Endothelial cell of umbilical vein (primary cell): ENCODE measurements at regions not wholly inside any gene's neighbourhood (a gene's known extent, or its start where the extent isn't known, plus 50 kb on each side); places are given as distances from the start of the nearest gene placed in this dataset.

Experiments used
- BruUV-seq: library from RNA; stranded (reverse); fragments of 400-500 nt; replicated peaks from 2 replicates; lab custom pipeline; 2021; lab: Mats Ljungman, UMichigan
- CTCF ChIA-PET: fragments of 300-600, 350-600 bp; sonication (Branson Sonifier 250); formaldehyde crosslinking; loops from one replicate; lab custom pipeline; 2021; ENCODE audit warnings: antibody characterized with exemption, inconsistent platforms; lab: Charles Lee
- POLR2A ChIA-PET: fragments of 300-600, 350-600 bp; sonication (Branson Sonifier 250); formaldehyde crosslinking; loops from one replicate; lab custom pipeline; 2021; ENCODE audit warnings: antibody characterized with exemption, inconsistent platforms; lab: Charles Lee
- DNase-seq: peaks from one replicate; pipeline ENCODE4 v3.0.0-alpha.2; 2011; ENCODE audit warnings: low read depth, low spot score
- FAIRE-seq: peaks from 2 replicates; lab custom pipeline; 2011; peaks lifted over from hg19 to GRCh38; lab: Jason Lieb, UNC
- H2AFZ ChIP-seq: 2 replicates; pipeline ENCODE4 v1.6.0; 2012; ENCODE audit warnings: low read depth, low read length, control low read depth, inconsistent platforms
- H3K27ac ChIP-seq: 2 replicates; pipeline ENCODE4 v1.5.1; 2011; ENCODE audit warnings: low read depth, mild to moderate bottlenecking, control low read depth, low read length, moderate library complexity; ENCODE audit not compliant: insufficient read depth
- H3K27me3 ChIP-seq, 2 experiments: 2 replicates each; pipeline versions ENCODE4 v1.6.0 to v1.6.1; 2011; ENCODE audit warnings: low read length in 2 of 2, mixed read lengths in 1 of 2; ENCODE audit not compliant: control insufficient read depth in 2 of 2, insufficient read depth in 2 of 2
- H3K36me3 ChIP-seq, 2 experiments: 2 replicates in 1 of 2; 3 replicates in 1 of 2; pipeline ENCODE4 v1.5.1; 2011; ENCODE audit warnings: low read length in 2 of 2, mild to moderate bottlenecking in 1 of 2, moderate library complexity in 1 of 2; ENCODE audit not compliant: control insufficient read depth in 2 of 2, insufficient read depth in 2 of 2; ENCODE audit errors: extremely low read depth in 1 of 2
- H3K4me1 ChIP-seq: 3 replicates; pipeline ENCODE4 v1.5.1; 2011; ENCODE audit warnings: mild to moderate bottlenecking, low read length; ENCODE audit not compliant: control insufficient read depth, insufficient read depth; ENCODE audit errors: extremely low read depth
- H3K4me2 ChIP-seq: 2 replicates; pipeline ENCODE4 v1.6.1; 2011; ENCODE audit warnings: low read length, control low read depth, mixed read lengths; ENCODE audit not compliant: insufficient read depth
- H3K4me3 ChIP-seq, 3 experiments: fragments of 200-600 bp in 1 of 3; sonication (generic), shearing (Covaris generic) in 1 of 3; replicated peaks in 1 of 3; 2 replicates each; pipeline ENCODE4 v1.5.1; 2011 to 2016; ENCODE audit warnings: control low read depth in 3 of 3, low read length in 3 of 3, mild to moderate bottlenecking in 2 of 3, inconsistent platforms in 1 of 3, low read depth in 1 of 3, moderate library complexity in 1 of 3; ENCODE audit not compliant: insufficient read depth in 1 of 3
- H3K79me2 ChIP-seq: 2 replicates; pipeline ENCODE4 v1.6.0; 2012; ENCODE audit warnings: low read length, inconsistent platforms; ENCODE audit not compliant: control insufficient read depth, insufficient read depth
- H3K9ac ChIP-seq: replicated peaks from 2 replicates; pipeline ENCODE3; 2011; ENCODE audit warnings: low read length, control low read depth; ENCODE audit not compliant: insufficient read depth; ENCODE audit errors: extremely low read depth
- H3K9me1 ChIP-seq: replicated peaks from 3 replicates; pipeline ENCODE4 v1.6.0; 2011; ENCODE audit warnings: mild to moderate bottlenecking, low read length; ENCODE audit not compliant: control insufficient read depth, insufficient read depth; ENCODE audit errors: extremely low read depth
- H3K9me3 ChIP-seq: replicated peaks from 2 replicates; pipeline ENCODE4 v1.5.1; 2012; ENCODE audit warnings: low read length, inconsistent platforms; ENCODE audit not compliant: control insufficient read depth, insufficient read depth
- H4K20me1 ChIP-seq: replicated peaks from 2 replicates; pipeline ENCODE3; 2011; ENCODE audit warnings: mild to moderate bottlenecking, low read length; ENCODE audit not compliant: control insufficient read depth, insufficient read depth; ENCODE audit errors: extremely low read depth
- EZH2 ChIP-seq: IDR thresholded peaks from 2 replicates; pipeline ENCODE4 v1.6.1; 2012; ENCODE audit warnings: borderline replicate concordance, low read depth, mild to moderate bottlenecking, moderate library complexity, low read length, inconsistent platforms; ENCODE audit not compliant: severe bottlenecking
- FOS ChIP-seq: IDR thresholded peaks from 2 replicates; pipeline ENCODE4 v1.6.1; 2011; ENCODE audit warnings: mild to moderate bottlenecking, low read length, moderate library complexity, borderline replicate concordance; ENCODE audit not compliant: insufficient read depth
- GATA2 ChIP-seq: IDR thresholded peaks from 2 replicates; pipeline ENCODE4 v1.7.0; 2011; ENCODE audit warnings: low read depth, mild to moderate bottlenecking, moderate library complexity, mixed read lengths, low read length; ENCODE audit not compliant: insufficient read length, insufficient read depth
- JUN ChIP-seq: IDR thresholded peaks from 2 replicates; pipeline ENCODE4 v1.6.1; 2011; ENCODE audit warnings: borderline replicate concordance, low read depth; ENCODE audit not compliant: insufficient read length, insufficient read depth
- MAX ChIP-seq: IDR thresholded peaks from 2 replicates; pipeline ENCODE4 v1.6.1; 2011; ENCODE audit not compliant: insufficient read depth, insufficient read length
- MYC ChIP-seq: IDR thresholded peaks from one replicate; pipeline ENCODE4 v1.6.1; 2011; ENCODE audit warnings: mild to moderate bottlenecking, low read depth, low read length
- POLR2A ChIP-seq: IDR thresholded peaks from 2 replicates; pipeline ENCODE4 v1.6.1; 2012; ENCODE audit warnings: low read depth, mild to moderate bottlenecking, control low read depth, low read length
- POLR2AphosphoS5 ChIP-seq: IDR thresholded peaks from 2 replicates; pipeline ENCODE4 v1.6.1; 2012; ENCODE audit warnings: low read depth, mild to moderate bottlenecking, control low read depth, low read length, moderate library complexity; ENCODE audit not compliant: insufficient read depth
- dilution Hi-C: fragments of 300-500 bp; cut with MboI; formaldehyde crosslinking; loops from one replicate; pipeline ENCODE4 v1.15.0; 2019; ENCODE audit warnings: low sequenced_read_pairs; ENCODE audit not compliant: extremely low pct_ligation_motif_present
- intact Hi-C: fragments of 100-400 bp; cut with micrococcal nuclease; formaldehyde crosslinking; loops from one replicate; pipeline ENCODE4 v1.10.0; 2022
- TF ChIP-seq, protein P1 (sequence below), 2 donors: IDR thresholded peaks; 1 replicate in 1 of 2; 2 replicates in 1 of 2; pipeline ENCODE4 v1.5.1; 2011; ENCODE audit warnings: low read length in 2 of 2, mild to moderate bottlenecking in 2 of 2, moderate library complexity in 2 of 2, control low read depth in 1 of 2, inconsistent platforms in 1 of 2, low read depth in 1 of 2; ENCODE audit not compliant: insufficient read depth in 1 of 2; ENCODE audit errors: extremely low read depth in 1 of 2

GRCh38 chr4:14323191-14323590 lies 679.1 kb upstream of the CPEB2 start:
- TF ChIP-seq MYC: no peak
- TF ChIP-seq POLR2AphosphoS5: no peak
- no peak for TF ChIP-seq FOS
- TF ChIP-seq MAX: no peak
- no peak for TF ChIP-seq EZH2
- no TSS peak for BruUV-seq
- Histone ChIP-seq H3K36me3 (no peaks in the 10 kb centered on the region), H3K9me3 (no peaks in the 10 kb centered on the region), H3K4me1 (no peaks in the 10 kb centered on the region), H3K27me3 (no peaks in the 10 kb centered on the region), H3K9ac (no peak overlapping the region), H3K4me2 (no peak overlapping the region), H2AFZ (no peak overlapping the region), H4K20me1 (no peaks in the 10 kb centered on the region), H3K9me1 (no peaks in the 10 kb centered on the region), H3K4me3 (no peak overlapping the region), H3K79me2 (no peaks in the 10 kb centered on the region), H3K27ac (no peak overlapping the region)
- ChIA-PET POLR2A (no interaction called here), CTCF (no interaction called here)
- dilution Hi-C loops: no loop called here
- DNase-seq (no peak), FAIRE-seq (no peak)
- intact Hi-C loops: no loop called here

- Histone ChIP-seq H3K27me3 (no peaks in the 10 kb centered on the region), H3K79me2 (no peaks in the 10 kb centered on the region), H4K20me1 (no peaks in the 10 kb centered on the region), H2AFZ (no peak overlapping the region), H3K4me2 (no peak overlapping the region), H3K9me3 (no peaks in the 10 kb centered on the region), H3K4me1 (no peaks in the 10 kb centered on the region), H3K36me3 (no peaks in the 10 kb centered on the region), H3K9me1 (no peaks in the 10 kb centered on the region), H3K4me3 (no peak overlapping the region), H3K27ac (no peak overlapping the region), H3K9ac (no peak overlapping the region)
- ChIA-PET CTCF (no interaction called here), POLR2A (no interaction called here)
- dilution Hi-C loops: no loop called here
- no peak for TF ChIP-seq FOS
- TF ChIP-seq, protein P1, sequence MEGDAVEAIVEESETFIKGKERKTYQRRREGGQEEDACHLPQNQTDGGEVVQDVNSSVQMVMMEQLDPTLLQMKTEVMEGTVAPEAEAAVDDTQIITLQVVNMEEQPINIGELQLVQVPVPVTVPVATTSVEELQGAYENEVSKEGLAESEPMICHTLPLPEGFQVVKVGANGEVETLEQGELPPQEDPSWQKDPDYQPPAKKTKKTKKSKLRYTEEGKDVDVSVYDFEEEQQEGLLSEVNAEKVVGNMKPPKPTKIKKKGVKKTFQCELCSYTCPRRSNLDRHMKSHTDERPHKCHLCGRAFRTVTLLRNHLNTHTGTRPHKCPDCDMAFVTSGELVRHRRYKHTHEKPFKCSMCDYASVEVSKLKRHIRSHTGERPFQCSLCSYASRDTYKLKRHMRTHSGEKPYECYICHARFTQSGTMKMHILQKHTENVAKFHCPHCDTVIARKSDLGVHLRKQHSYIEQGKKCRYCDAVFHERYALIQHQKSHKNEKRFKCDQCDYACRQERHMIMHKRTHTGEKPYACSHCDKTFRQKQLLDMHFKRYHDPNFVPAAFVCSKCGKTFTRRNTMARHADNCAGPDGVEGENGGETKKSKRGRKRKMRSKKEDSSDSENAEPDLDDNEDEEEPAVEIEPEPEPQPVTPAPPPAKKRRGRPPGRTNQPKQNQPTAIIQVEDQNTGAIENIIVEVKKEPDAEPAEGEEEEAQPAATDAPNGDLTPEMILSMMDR (IDR thresholded peaks at IDR 0.05; ENCODE audit: extremely low read depth in 1 of 2, insufficient read depth in 1 of 2, low read depth in 1 of 2, low read length in 2 of 2): no peak
- no peak for TF ChIP-seq POLR2AphosphoS5
- TF ChIP-seq EZH2: no peak
- no peak for TF ChIP-seq POLR2A
- no peak for TF ChIP-seq GATA2
- no peak for TF ChIP-seq MAX
- no peak for TF ChIP-seq MYC
- no peak for TF ChIP-seq JUN
- DNase-seq: no peak
- intact Hi-C loops: no loop called here
- no peak for FAIRE-seq
- no TSS peak for BruUV-seq
Measured at GRCh38 chr4:14329228-14329627, 673.1 kb upstream of the CPEB2 start.
